ENCODE measurements at regions not wholly inside any gene's neighbourhood (a gene's known extent, or its start where the extent isn't known, plus 50 kb on each side); places are given as distances from the start of the nearest gene placed in this dataset.

DNA sequence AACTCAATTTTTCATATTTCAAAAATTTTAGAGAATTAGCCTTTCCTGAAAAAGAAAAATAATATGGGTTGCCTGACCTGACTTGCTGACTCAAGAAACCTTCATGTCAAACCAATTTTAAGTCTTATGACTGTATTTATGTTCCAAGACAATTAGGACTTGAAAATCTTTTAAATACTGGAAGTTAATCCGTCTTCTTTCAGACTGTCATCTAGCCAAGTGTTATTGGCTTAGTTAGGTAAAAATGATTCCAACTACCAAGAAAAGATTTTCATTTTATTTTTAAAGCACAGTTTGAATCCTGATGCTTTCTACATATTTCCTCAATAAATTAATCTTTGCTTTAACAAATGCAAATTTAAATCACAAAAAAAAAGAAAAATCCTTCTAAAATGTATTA is 337.6 kb downstream of the SLITRK6 start:
- TF ChIP-seq POLR2A (IDR thresholded peaks at IDR 0.05; ENCODE audit: low read length) (no peak), GATA1 (IDR thresholded peaks at IDR 0.05; ENCODE audit: low read depth, low read length) (no peak)

Measured in erythroblast (primary cell).